DND-41 (cell line): ENCODE measurements at regions not wholly inside any gene's neighbourhood (a gene's known extent, or its start where the extent isn't known, plus 50 kb on each side); places are given as distances from the start of the nearest gene placed in this dataset.

Experiments
- ATAC-seq: fragments of 200-7000 bp; cut with Tn5 transposase; 3 replicates; pipeline ENCODE4 v1.9.1; 2021; ENCODE audit warnings: low read depth; ENCODE audit not compliant: insufficient read depth
- DNase-seq: peaks from one replicate; pipeline ENCODE4 v3.0.0-alpha.2; 2020
- H2AFZ ChIP-seq: 2 replicates; pipeline ENCODE4 v1.6.0; 2012; ENCODE audit warnings: low read depth, low read length
- H3K27ac ChIP-seq: 2 replicates; pipeline ENCODE4 v1.5.1; 2012; ENCODE audit warnings: low read length, inconsistent platforms
- H3K27me3 ChIP-seq: fragments of 200-600 bp; sonication (generic); 2 replicates; pipeline ENCODE4 v1.6.0; 2012; ENCODE audit warnings: low read length, mild to moderate bottlenecking, inconsistent platforms; ENCODE audit not compliant: insufficient read depth, poor library complexity
- H3K36me3 ChIP-seq: 2 replicates; pipeline ENCODE4 v1.5.1; 2012; ENCODE audit warnings: low read length, inconsistent platforms; ENCODE audit not compliant: insufficient read depth
- H3K4me1 ChIP-seq: 2 replicates; pipeline ENCODE4 v1.5.1; 2012; ENCODE audit warnings: mild to moderate bottlenecking, low read length; ENCODE audit not compliant: insufficient read depth
- H3K4me2 ChIP-seq: 2 replicates; pipeline ENCODE4 v1.6.0; 2012; ENCODE audit warnings: mild to moderate bottlenecking, moderate library complexity, low read length, inconsistent platforms; ENCODE audit not compliant: insufficient read depth
- H3K4me3 ChIP-seq, 2 experiments: fragments of 200-600 bp in 1 of 2; shearing (Covaris generic) in 1 of 2; 2 replicates each; pipeline ENCODE4 v1.5.1; 2012 to 2016; ENCODE audit warnings: inconsistent platforms in 2 of 2, low read length in 2 of 2, mild to moderate bottlenecking in 2 of 2, low read depth in 1 of 2, moderate library complexity in 1 of 2
- H3K79me2 ChIP-seq: 2 replicates; pipeline ENCODE4 v1.6.0; 2012; ENCODE audit warnings: low read length, inconsistent platforms; ENCODE audit not compliant: insufficient read depth
- H3K9ac ChIP-seq: 2 replicates; pipeline ENCODE4 v1.6.0; 2012; ENCODE audit warnings: low read depth, mild to moderate bottlenecking, inconsistent platforms, low read length, moderate library complexity
- H3K9me3 ChIP-seq: 2 replicates; pipeline ENCODE4 v1.5.1; 2012; ENCODE audit warnings: low read length, moderate library complexity, mild to moderate bottlenecking, inconsistent platforms; ENCODE audit not compliant: insufficient read depth, severe bottlenecking
- H4K20me1 ChIP-seq: 2 replicates; pipeline ENCODE4 v1.6.0; 2012; ENCODE audit warnings: low read length; ENCODE audit not compliant: insufficient read depth
- CTCF ChIP-seq: IDR thresholded peaks from 2 replicates; pipeline ENCODE4 v1.5.1; 2012; ENCODE audit warnings: borderline replicate concordance, low read length, moderate library complexity, mild to moderate bottlenecking; ENCODE audit not compliant: poor library complexity, severe bottlenecking; ENCODE audit errors: extremely low read depth
- EZH2 ChIP-seq: IDR thresholded peaks from 3 replicates; pipeline ENCODE4 v1.6.1; 2012; ENCODE audit warnings: borderline replicate concordance, low read depth, mild to moderate bottlenecking, moderate library complexity, low read length, inconsistent platforms; ENCODE audit not compliant: severe bottlenecking

DNA sequence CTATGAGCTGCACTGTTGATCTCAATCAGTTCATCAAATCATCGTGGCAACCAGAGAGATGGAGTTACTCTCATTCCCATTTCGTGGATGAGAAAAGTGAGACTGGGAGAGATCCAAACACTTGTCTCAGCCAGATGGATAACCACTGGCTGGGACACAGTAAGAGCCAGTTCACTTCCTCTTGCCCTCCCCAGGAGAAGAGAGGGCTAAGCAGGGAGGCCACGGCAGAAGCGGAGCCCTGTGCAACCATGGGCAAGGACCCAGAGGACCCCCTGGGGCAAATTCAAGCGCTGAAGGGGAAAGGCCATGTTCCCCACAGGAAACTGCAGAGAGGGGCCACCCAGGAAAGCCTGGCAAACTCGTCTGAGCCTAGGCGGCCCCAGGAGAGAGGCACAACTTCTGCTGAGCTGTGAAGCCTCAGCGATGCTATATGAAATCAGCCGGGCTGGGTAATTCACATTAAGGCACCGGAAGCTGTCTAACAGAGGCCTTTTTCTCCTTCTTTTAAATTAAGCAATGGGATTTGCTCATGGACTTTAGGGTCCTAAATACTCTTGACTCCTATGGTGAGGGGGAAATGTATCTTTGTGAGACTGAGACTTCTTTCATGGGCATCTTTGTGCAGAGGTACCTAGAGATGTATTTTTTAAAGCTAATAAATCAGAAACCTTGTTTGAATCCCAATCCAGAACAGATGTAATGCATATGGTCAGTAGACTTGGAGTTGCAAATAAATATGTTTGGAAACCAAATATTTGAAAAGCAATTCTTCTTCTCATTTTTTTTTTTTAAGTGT is 137.1 kb upstream of the SMIM23 start:
- H3K79me2 ChIP-seq: no peaks in the 10 kb centered on the region
- no peaks in the 10 kb centered on the region for H3K36me3 ChIP-seq
- no peaks in the 10 kb centered on the region for H4K20me1 ChIP-seq
- no peaks in the 10 kb centered on the region for H3K4me1 ChIP-seq
- H2AFZ ChIP-seq: no peak overlapping the region
- H3K4me2 ChIP-seq: no peak overlapping the region
- ATAC-seq (no peak), DNase-seq (no peak)
- TF ChIP-seq CTCF (no peak), EZH2 (no peak)
- peaks cover 14% of the 10 kb centered on the region for H3K27me3 ChIP-seq
- H3K9ac ChIP-seq: no peak overlapping the region
- no peak overlapping the region for H3K27ac ChIP-seq
- H3K9me3 ChIP-seq: no peaks in the 10 kb centered on the region
- no peak overlapping the region for H3K4me3 ChIP-seq

- TF ChIP-seq EZH2 (no peak), CTCF (no peak)
- no peaks in the 10 kb centered on the region for H3K79me2 ChIP-seq
- no peaks in the 10 kb centered on the region for H4K20me1 ChIP-seq
- no peak overlapping the region for H3K9ac ChIP-seq
- no peak overlapping the region for H3K4me2 ChIP-seq
- H3K36me3 ChIP-seq: no peaks in the 10 kb centered on the region
- no peaks in the 10 kb centered on the region for H3K9me3 ChIP-seq
- H3K27ac ChIP-seq: no peak overlapping the region
- no peak overlapping the region for H2AFZ ChIP-seq
- H3K4me1 ChIP-seq: no peaks in the 10 kb centered on the region
- ATAC-seq (no peak), DNase-seq (no peak)
- H3K27me3 ChIP-seq: peaks cover 14% of the 10 kb centered on the region
- no peak overlapping the region for H3K4me3 ChIP-seq
Observed at GRCh38 chr5:171649075-171649401, 136.6 kb upstream of the SMIM23 start.

GRCh38 chr5:171650597-171650996 is 135.0 kb upstream of the SMIM23 start:
- Histone ChIP-seq H3K27ac (no peak overlapping the region), H3K27me3 (peaks cover 6% of the 10 kb centered on the region), H4K20me1 (no peaks in the 10 kb centered on the region), H3K4me3 (no peak overlapping the region), H3K9ac (no peak overlapping the region), H3K4me2 (no peak overlapping the region), H3K9me3 (no peaks in the 10 kb centered on the region), H2AFZ (no peak overlapping the region), H3K4me1 (no peaks in the 10 kb centered on the region), H3K36me3 (no peaks in the 10 kb centered on the region), H3K79me2 (no peaks in the 10 kb centered on the region)
- TF ChIP-seq EZH2 (no peak), CTCF (no peak)
- no peak for ATAC-seq
- no peak for DNase-seq
